Type B pancreatic cell (in vitro differentiated cells): ENCODE measurements at regions not wholly inside any gene's neighbourhood (a gene's known extent, or its start where the extent isn't known, plus 50 kb on each side); places are given as distances from the start of the nearest gene placed in this dataset.
A peak's percentile ranks its signal among the peaks of the same experiment; 100 is the strongest.

Experiments used
- DNase-seq: peaks from one replicate; pipeline ENCODE4 v3.0.0; 2021; ENCODE audit warnings: mixed read lengths; ENCODE audit not compliant: unreplicated experiment; ENCODE audit errors: extremely low spot score
- H3K27ac Mint-ChIP-seq: 2 replicates; pipeline ENCODE4 v1.8.0; 2021; ENCODE audit warnings: mild to moderate bottlenecking, mixed read lengths
- H3K27me3 Mint-ChIP-seq: 2 replicates; pipeline ENCODE4 v1.8.0; 2021; ENCODE audit warnings: mixed read lengths
- H3K36me3 Mint-ChIP-seq: 2 replicates; pipeline ENCODE4 v1.8.0; 2021; ENCODE audit warnings: mixed read lengths
- H3K4me1 Mint-ChIP-seq: one replicate; pipeline ENCODE4 v1.8.0; 2021; ENCODE audit warnings: mixed read lengths; ENCODE audit not compliant: unreplicated experiment
- H3K4me3 Mint-ChIP-seq: 2 replicates; pipeline ENCODE4 v1.8.0; 2021; ENCODE audit warnings: mild to moderate bottlenecking, mixed read lengths
- H3K9me3 Mint-ChIP-seq: 2 replicates; pipeline ENCODE4 v1.8.0; 2021; ENCODE audit warnings: mixed read lengths
- CTCF ChIP-seq: fragments of 200-600 bp; sonication (generic); conservative IDR thresholded peaks from 2 replicates; pipeline ENCODE4 v1.5.0; 2021; ENCODE audit warnings: antibody characterized with exemption, mild to moderate bottlenecking

- H3K27ac Mint-ChIP-seq = no peak overlapping the region
- H3K9me3 Mint-ChIP-seq = no peaks in the 10 kb centered on the region
- no peaks in the 10 kb centered on the region for H3K4me1 Mint-ChIP-seq
- no peaks in the 10 kb centered on the region for H3K27me3 Mint-ChIP-seq
- DNase-seq = peak; percentile 45
- H3K36me3 Mint-ChIP-seq = no peaks in the 10 kb centered on the region
- no peak for TF ChIP-seq CTCF
- no peak overlapping the region for H3K4me3 Mint-ChIP-seq
These were observed 87.8 kb downstream of the ATP1A1 start for GRCh38 chr1:116460783-116461376.

GRCh38 chr1:116461723-116462122 lies 88.7 kb downstream of the ATP1A1 start:
- TF ChIP-seq CTCF = no peak
- H3K27ac Mint-ChIP-seq = no peak overlapping the region
- H3K4me3 Mint-ChIP-seq = no peak overlapping the region
- no peak for DNase-seq
- peaks cover 1% of the 10 kb centered on the region for H3K27me3 Mint-ChIP-seq
- peaks cover 2% of the 10 kb centered on the region for H3K36me3 Mint-ChIP-seq
- no peaks in the 10 kb centered on the region for H3K9me3 Mint-ChIP-seq
- H3K4me1 Mint-ChIP-seq = peaks cover 5% of the 10 kb centered on the region

GRCh38 chr1:116462722-116463121 lies 89.7 kb downstream of the ATP1A1 start:
- Mint-ChIP-seq H3K27ac (no peak overlapping the region), H3K27me3 (peaks cover 4% of the 10 kb centered on the region)

GRCh38 chr1:116463730-116464129 lies 90.7 kb downstream of the ATP1A1 start:
- Mint-ChIP-seq H3K36me3 (peaks cover 5% of the 10 kb centered on the region), H3K27ac (no peak overlapping the region)

More at GRCh38 chr1:116462722-116463121, 89.7 kb downstream of the ATP1A1 start:
- no peak for DNase-seq
- Mint-ChIP-seq H3K9me3 (no peaks in the 10 kb centered on the region), H3K36me3 (peaks cover 5% of the 10 kb centered on the region), H3K4me3 (no peak overlapping the region), H3K4me1 (peaks cover 7% of the 10 kb centered on the region)
- TF ChIP-seq CTCF = no peak

More at GRCh38 chr1:116463730-116464129, 90.7 kb downstream of the ATP1A1 start:
- Mint-ChIP-seq H3K4me1 (peaks cover 7% of the 10 kb centered on the region), H3K27me3 (peaks cover 4% of the 10 kb centered on the region), H3K9me3 (no peaks in the 10 kb centered on the region), H3K4me3 (no peak overlapping the region)
- DNase-seq = no peak
- no peak for TF ChIP-seq CTCF
